ENCODE measurements at regions not wholly inside any gene's neighbourhood (a gene's known extent, or its start where the extent isn't known, plus 50 kb on each side); places are given as distances from the start of the nearest gene placed in this dataset.

- TF ChIP-seq CTCF (IDR thresholded peaks at IDR 0.05), result no peak
- no peak for TF ChIP-seq POLR2AphosphoS5 (IDR thresholded peaks at IDR 0.05)
- no peak for TF ChIP-seq EP300 (IDR thresholded peaks at IDR 0.05)
Observed at GRCh38 chr2:59853032-59853431, 700.4 kb downstream of the BCL11A start.
